ENCODE measurements at regions not wholly inside any gene's neighbourhood (a gene's known extent, or its start where the extent isn't known, plus 50 kb on each side); places are given as distances from the start of the nearest gene placed in this dataset.
"Not testable (repeated sequence)": the region's sequence is repeated elsewhere in the genome, so short reads cannot be mapped to it uniquely, and the experiment has no call there.

GRCh38 chr5:168092209-168093185, 198.9 kb upstream of the WWC1 start:
- no peak for DNase-seq (ENCODE audit: extremely low read depth in 1 of 11, low read depth in 9 of 11, low spot score in 4 of 11)

GRCh38 chr5:168093200-168093910, 198.1 kb upstream of the WWC1 start:
- no peak for DNase-seq (ENCODE audit: extremely low read depth in 1 of 11, low read depth in 9 of 11, low spot score in 4 of 11)

- DNase-seq (ENCODE audit: extremely low read depth in 1 of 11, low read depth in 9 of 11, low spot score in 4 of 11): no peak
These were observed 194.9 kb upstream of the WWC1 start for GRCh38 chr5:168096525-168096924.

GRCh38 chr5:168097876-168098653, 193.4 kb upstream of the WWC1 start:
- DNase-seq (ENCODE audit: extremely low read depth in 1 of 11, low read depth in 9 of 11, low spot score in 4 of 11): no peak

GRCh38 chr5:168101352-168101751, 190.1 kb upstream of the WWC1 start:
- DNase-seq (ENCODE audit: extremely low read depth in 1 of 11, low read depth in 9 of 11, low spot score in 4 of 11): no peak

- DNase-seq (ENCODE audit: extremely low read depth in 1 of 11, low read depth in 9 of 11, low spot score in 4 of 11): not testable (repeated sequence)
These were observed 188.4 kb upstream of the WWC1 start for GRCh38 chr5:168103018-168103417.

- no peak for DNase-seq (ENCODE audit: extremely low read depth in 1 of 11, low read depth in 9 of 11, low spot score in 4 of 11)
These were observed 187.1 kb upstream of the WWC1 start for GRCh38 chr5:168104350-168104749.

- DNase-seq (ENCODE audit: extremely low read depth in 1 of 11, low read depth in 9 of 11, low spot score in 4 of 11): no peak
These were observed 186.5 kb upstream of the WWC1 start for GRCh38 chr5:168104811-168105481.

GRCh38 chr5:168106008-168106761, 185.3 kb upstream of the WWC1 start:
- DNase-seq (ENCODE audit: extremely low read depth in 1 of 11, low read depth in 9 of 11, low spot score in 4 of 11): peak in 1 of 11 donors; percentile 40

- no peak for DNase-seq (ENCODE audit: extremely low read depth in 1 of 11, low read depth in 9 of 11, low spot score in 4 of 11)
These were observed 182.0 kb upstream of the WWC1 start for GRCh38 chr5:168109441-168109840.

- DNase-seq (ENCODE audit: extremely low read depth in 1 of 11, low read depth in 9 of 11, low spot score in 4 of 11): no peak
These were observed 181.1 kb upstream of the WWC1 start for GRCh38 chr5:168110384-168110783.

- DNase-seq (ENCODE audit: extremely low read depth in 1 of 11, low read depth in 9 of 11, low spot score in 4 of 11): no peak
These were observed 180.3 kb upstream of the WWC1 start for GRCh38 chr5:168110870-168111832.

GRCh38 chr5:168114444-168115017, 176.9 kb upstream of the WWC1 start:
- no peak for DNase-seq (ENCODE audit: extremely low read depth in 1 of 11, low read depth in 9 of 11, low spot score in 4 of 11)

- DNase-seq (ENCODE audit: extremely low read depth in 1 of 11, low read depth in 9 of 11, low spot score in 4 of 11): no peak
These were observed 174.0 kb upstream of the WWC1 start for GRCh38 chr5:168117469-168117868.

GRCh38 chr5:168118042-168118668, 173.3 kb upstream of the WWC1 start:
- DNase-seq (ENCODE audit: extremely low read depth in 1 of 11, low read depth in 9 of 11, low spot score in 4 of 11): no peak

GRCh38 chr5:168120401-168121137, 170.9 kb upstream of the WWC1 start:
- DNase-seq (ENCODE audit: extremely low read depth in 1 of 11, low read depth in 9 of 11, low spot score in 4 of 11): no peak

Data from renal cortex interstitium (tissue), 11 donors.